ENCODE measurements at regions not wholly inside any gene's neighbourhood (a gene's known extent, or its start where the extent isn't known, plus 50 kb on each side); places are given as distances from the start of the nearest gene placed in this dataset.

DNA sequence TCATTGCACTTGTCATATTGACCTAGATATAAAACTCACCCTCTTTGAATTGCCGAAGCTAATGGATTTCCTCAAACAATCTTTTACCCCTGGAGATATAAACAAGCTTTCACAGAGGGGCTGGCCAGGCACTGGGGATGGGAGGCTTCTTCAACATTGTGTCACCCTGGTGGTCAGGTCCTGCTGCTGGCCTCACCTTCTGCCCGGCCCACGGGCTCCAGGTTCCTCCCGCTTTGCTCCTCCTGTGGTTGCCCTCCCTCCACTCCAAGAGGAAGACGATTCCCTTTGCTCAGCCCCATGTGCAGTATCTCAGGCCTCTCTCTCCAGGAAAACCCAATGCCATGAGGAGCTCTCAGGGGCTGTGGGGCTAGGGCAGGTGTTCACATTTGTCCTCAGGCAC lies 118.1 kb upstream of the ADCY1 start:
- ChIA-PET CTCF (no interaction called here), POLR2A (ENCODE audit: unreplicated experiment) (no interaction called here)
- no peak overlapping the region for H4K5ac ChIP-seq (ENCODE audit: low read depth, low read length)
- no peak overlapping the region for H2AFZ ChIP-seq (replicated peaks; ENCODE audit: low read length, poor library complexity)
- H3K4me3 ChIP-seq (ENCODE audit: insufficient read depth, low read depth, low read length) = no peak overlapping the region
- TF ChIP-seq FOS (IDR thresholded peaks at IDR 0.05; ENCODE audit: low read depth, low read length) (no peak), CEBPB (IDR thresholded peaks at IDR 0.05; ENCODE audit: low read depth, low read length) (no peak), BHLHE40 (IDR thresholded peaks at IDR 0.05; ENCODE audit: low read depth, low read length) (no peak), RAD21 (IDR thresholded peaks at IDR 0.05; ENCODE audit: low read length) (no peak)
- TF ChIP-seq, protein P1, sequence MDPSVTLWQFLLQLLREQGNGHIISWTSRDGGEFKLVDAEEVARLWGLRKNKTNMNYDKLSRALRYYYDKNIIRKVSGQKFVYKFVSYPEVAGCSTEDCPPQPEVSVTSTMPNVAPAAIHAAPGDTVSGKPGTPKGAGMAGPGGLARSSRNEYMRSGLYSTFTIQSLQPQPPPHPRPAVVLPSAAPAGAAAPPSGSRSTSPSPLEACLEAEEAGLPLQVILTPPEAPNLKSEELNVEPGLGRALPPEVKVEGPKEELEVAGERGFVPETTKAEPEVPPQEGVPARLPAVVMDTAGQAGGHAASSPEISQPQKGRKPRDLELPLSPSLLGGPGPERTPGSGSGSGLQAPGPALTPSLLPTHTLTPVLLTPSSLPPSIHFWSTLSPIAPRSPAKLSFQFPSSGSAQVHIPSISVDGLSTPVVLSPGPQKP (IDR thresholded peaks at IDR 0.05; ENCODE audit: borderline replicate concordance, low read depth, low read length) = no peak
- BruUV-seq (replicated peaks) = no TSS peak
- no peak overlapping the region for H2AK5ac ChIP-seq (ENCODE audit: low read depth, low read length)
- no peak overlapping the region for H3K23ac ChIP-seq (ENCODE audit: low read depth, low read length)
- no peak overlapping the region for H3K14ac ChIP-seq (replicated peaks; ENCODE audit: low read depth, low read length)
- H3K56ac ChIP-seq (ENCODE audit: extremely low read depth, insufficient read depth, low read length) = no peak overlapping the region
- no peaks in the 10 kb centered on the region for H4K20me1 ChIP-seq (ENCODE audit: insufficient read depth, low read length)
- no peak overlapping the region for H3K27ac ChIP-seq (ENCODE audit: insufficient read depth, low read length)
- H3K18ac ChIP-seq (ENCODE audit: low read depth, low read length) = no peak overlapping the region
- no peak overlapping the region for H4K8ac ChIP-seq (ENCODE audit: low read depth in 2 of 2, low read length in 2 of 2)
- H3K9me1 ChIP-seq (ENCODE audit: insufficient read depth, low read length) = no peaks in the 10 kb centered on the region
- in situ Hi-C loops (cut with MboI; ENCODE audit: low sequenced_read_pairs) (no loop called here), intact Hi-C loops (cut with micrococcal nuclease) (no loop called here), dilution Hi-C loops (cut with HindIII; ENCODE audit: low sequenced_read_pairs, unreplicated experiment) (no loop called here)
- DNase-seq = no peak
- H2BK5ac ChIP-seq (ENCODE audit: low read depth, low read length, poor library complexity, severe bottlenecking) = no peak overlapping the region
- no peak overlapping the region for H4K91ac ChIP-seq (ENCODE audit: insufficient read depth, low read depth, low read length)
- no peak overlapping the region for H2BK120ac ChIP-seq (ENCODE audit: low read depth, low read length)
- H3K4me1 ChIP-seq (ENCODE audit: control insufficient read depth, insufficient read depth, low read length) = no peaks in the 10 kb centered on the region
- no peak overlapping the region for H3K4ac ChIP-seq (ENCODE audit: low read depth, low read length)
- H2AK9ac ChIP-seq (replicated peaks; ENCODE audit: low read depth, low read length, poor library complexity) = no peak overlapping the region
- H3K36me3 ChIP-seq (ENCODE audit: control insufficient read depth, insufficient read depth, low read length) = no peaks in the 10 kb centered on the region
- ATAC-seq (ENCODE audit: low read depth) = no peak
- no peaks in the 10 kb centered on the region for H3K9me3 ChIP-seq (ENCODE audit: control insufficient read depth, insufficient read depth, low read length)
- no peak overlapping the region for H3K4me2 ChIP-seq (ENCODE audit: low read depth, low read length)
- no peak overlapping the region for H3K9ac ChIP-seq (ENCODE audit: low read depth, low read length)
- no peak overlapping the region for H2BK15ac ChIP-seq (ENCODE audit: low read depth, low read length)
- no peaks in the 10 kb centered on the region for H3K79me1 ChIP-seq (ENCODE audit: low read depth in 1 of 2, low read length in 2 of 2)
- H2BK20ac ChIP-seq (ENCODE audit: low read depth, low read length) = no peak overlapping the region
- peaks cover 3% of the 10 kb centered on the region; the same call in 1 of the 2 replicates for H3K27me3 ChIP-seq (ENCODE audit: control insufficient read depth, insufficient read depth, low read length)
- WGBS, 2 experiments (ENCODE audit: extremely low coverage in 2 of 2, insufficient read length in 1 of 2) = 40% methylated on average over 1 of the region's 5 CpGs; no CpG with 5 or more reads in 1 of the 2 experiments
